GM13977 (cell line): ENCODE measurements at regions not wholly inside any gene's neighbourhood (a gene's known extent, or its start where the extent isn't known, plus 50 kb on each side); places are given as distances from the start of the nearest gene placed in this dataset.

Source experiments
- DNase-seq: peaks from one replicate; pipeline ENCODE4 v3.0.0; 2012; ENCODE audit warnings: low spot score
- CTCF ChIP-seq: IDR thresholded peaks from 2 replicates; pipeline ENCODE4 v1.5.1; 2012; ENCODE audit warnings: mild to moderate bottlenecking, control low read depth; ENCODE audit not compliant: insufficient read depth; ENCODE audit errors: extremely low read depth, missing control alignments
- in situ Hi-C: fragments of 300-500 bp; cut with MboI; formaldehyde crosslinking; loops from one replicate; pipeline ENCODE4 v1.12.0; 2022; ENCODE audit warnings: low sequenced_read_pairs, low pct_unique_long_range_greater_than_20kb, mixed read lengths, inconsistent platforms; ENCODE audit not compliant: unreplicated experiment

DNA sequence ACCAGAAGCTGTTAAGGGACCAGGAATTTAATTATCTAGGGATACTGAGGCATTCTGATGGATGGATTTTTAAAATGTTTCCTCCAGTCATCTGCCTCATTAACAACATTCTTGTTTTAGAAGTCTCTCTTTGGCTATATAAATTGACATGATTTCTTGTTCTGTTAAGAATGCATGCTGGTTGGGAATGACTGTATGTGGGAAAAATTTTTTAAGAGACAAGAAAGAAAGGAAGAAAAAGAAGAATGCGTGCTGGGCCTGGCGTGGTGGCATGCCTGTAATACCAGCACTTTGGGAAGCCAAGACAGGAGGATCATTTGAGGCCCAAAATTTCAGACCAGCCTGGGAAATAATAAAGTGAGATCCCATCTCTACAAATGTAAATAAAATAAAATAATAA lies 203.6 kb downstream of the GJA1 start:
- DNase-seq = no peak
- TF ChIP-seq CTCF = no peak
- in situ Hi-C loops = no loop called here

GRCh38 chr6:121641158-121641557 lies 205.7 kb downstream of the GJA1 start:
- TF ChIP-seq CTCF = no peak
- in situ Hi-C loops = no loop called here
- no peak for DNase-seq

GRCh38 chr6:121645100-121645745 lies 209.8 kb downstream of the GJA1 start:
- no peak for TF ChIP-seq CTCF
- no peak for DNase-seq
- in situ Hi-C loops = no loop called here

DNA sequence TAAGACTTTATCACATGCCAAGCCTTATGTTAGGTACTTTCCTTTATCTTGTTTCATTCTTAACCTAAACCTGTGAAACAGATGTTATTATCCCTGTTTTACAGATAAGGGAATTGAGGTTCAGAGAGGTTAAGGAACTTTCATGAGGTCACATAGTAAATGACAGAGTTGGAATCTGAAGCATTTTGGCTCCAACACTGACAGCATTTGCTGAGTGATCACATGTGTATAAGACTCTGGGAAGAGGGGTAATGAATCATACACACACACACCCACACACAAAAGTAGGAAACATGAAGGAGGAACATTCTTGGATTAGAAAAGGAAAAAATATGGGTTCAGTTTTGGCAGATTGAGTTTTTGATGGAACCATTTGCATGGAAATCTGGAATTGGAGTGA lies 212.5 kb downstream of the GJA1 start:
- TF ChIP-seq CTCF = no peak
- in situ Hi-C loops = no loop called here
- DNase-seq = no peak

DNA sequence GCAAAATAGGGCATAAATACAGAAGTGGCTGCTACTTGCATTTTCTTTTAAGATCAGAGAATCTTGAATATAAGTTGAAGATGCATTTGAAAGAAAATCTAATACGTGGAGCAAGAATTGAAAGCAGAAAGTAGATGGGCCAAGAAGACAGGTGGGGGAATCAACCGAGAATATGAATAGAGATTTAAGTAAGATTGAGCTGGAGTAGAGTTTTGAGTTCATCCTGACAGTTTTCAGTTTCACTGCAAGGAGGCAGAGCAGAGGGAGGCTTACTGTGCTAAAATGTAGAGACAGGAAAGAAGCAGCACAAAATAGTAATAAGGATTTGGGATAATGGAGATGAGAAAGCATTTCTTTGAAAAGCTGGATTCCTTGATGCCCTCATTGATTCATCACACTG lies 214.5 kb downstream of the GJA1 start:
- DNase-seq = no peak
- in situ Hi-C loops = no loop called here
- no peak for TF ChIP-seq CTCF

DNA sequence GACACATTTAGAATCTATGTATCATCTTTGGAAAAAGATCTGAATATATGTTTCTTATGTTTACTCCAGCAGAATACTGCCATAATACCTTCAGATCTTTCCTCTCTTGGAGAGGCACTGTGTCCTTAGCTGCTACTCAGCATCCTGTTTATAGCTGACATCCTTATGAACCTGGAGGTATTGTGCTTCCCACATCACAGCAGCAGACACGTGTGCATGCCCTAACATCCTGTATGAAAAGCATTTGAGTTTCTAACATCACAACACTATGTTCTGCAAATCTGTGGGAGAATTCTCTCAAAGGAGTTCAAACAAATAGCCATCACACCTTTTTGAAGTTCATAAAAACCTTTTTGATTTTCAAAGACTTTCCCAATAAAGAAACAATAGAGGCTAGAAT lies 216.0 kb downstream of the GJA1 start:
- in situ Hi-C loops = no loop called here
- no peak for DNase-seq
- no peak for TF ChIP-seq CTCF

- no peak for TF ChIP-seq CTCF
- no peak for DNase-seq
- in situ Hi-C loops = no loop called here
Observed at GRCh38 chr6:121652223-121652622, 216.8 kb downstream of the GJA1 start.
